HUES48 (cell line): ENCODE measurements at regions not wholly inside any gene's neighbourhood (a gene's known extent, or its start where the extent isn't known, plus 50 kb on each side); places are given as distances from the start of the nearest gene placed in this dataset.

ENCODE experiments used
- H3K27ac ChIP-seq: one replicate; pipeline ENCODE4 v1.7.0; 2013; ENCODE audit warnings: low read depth, low read length, inconsistent platforms
- H3K27me3 ChIP-seq: 2 replicates; pipeline ENCODE4 v1.6.1; 2013; ENCODE audit warnings: mild to moderate bottlenecking, low read length; ENCODE audit not compliant: control insufficient read depth, insufficient read depth
- H3K36me3 ChIP-seq: 2 replicates; pipeline ENCODE4 v1.6.1; 2013; ENCODE audit warnings: low read length; ENCODE audit not compliant: control insufficient read depth, insufficient read depth
- H3K4me1 ChIP-seq: 2 replicates; pipeline ENCODE4 v1.6.1; 2013; ENCODE audit warnings: mild to moderate bottlenecking, low read length; ENCODE audit not compliant: control insufficient read depth, insufficient read depth
- H3K4me3 ChIP-seq: 2 replicates; pipeline ENCODE4 v1.5.1; 2013; ENCODE audit warnings: mild to moderate bottlenecking, low read depth, low read length
- H3K9ac ChIP-seq: 2 replicates; pipeline ENCODE4 v1.6.1; 2013; ENCODE audit warnings: mild to moderate bottlenecking, low read depth, low read length, moderate library complexity
- H3K9me3 ChIP-seq: 2 replicates; pipeline ENCODE4 v1.6.1; 2013; ENCODE audit warnings: low read length; ENCODE audit not compliant: control insufficient read depth, insufficient read depth

DNA sequence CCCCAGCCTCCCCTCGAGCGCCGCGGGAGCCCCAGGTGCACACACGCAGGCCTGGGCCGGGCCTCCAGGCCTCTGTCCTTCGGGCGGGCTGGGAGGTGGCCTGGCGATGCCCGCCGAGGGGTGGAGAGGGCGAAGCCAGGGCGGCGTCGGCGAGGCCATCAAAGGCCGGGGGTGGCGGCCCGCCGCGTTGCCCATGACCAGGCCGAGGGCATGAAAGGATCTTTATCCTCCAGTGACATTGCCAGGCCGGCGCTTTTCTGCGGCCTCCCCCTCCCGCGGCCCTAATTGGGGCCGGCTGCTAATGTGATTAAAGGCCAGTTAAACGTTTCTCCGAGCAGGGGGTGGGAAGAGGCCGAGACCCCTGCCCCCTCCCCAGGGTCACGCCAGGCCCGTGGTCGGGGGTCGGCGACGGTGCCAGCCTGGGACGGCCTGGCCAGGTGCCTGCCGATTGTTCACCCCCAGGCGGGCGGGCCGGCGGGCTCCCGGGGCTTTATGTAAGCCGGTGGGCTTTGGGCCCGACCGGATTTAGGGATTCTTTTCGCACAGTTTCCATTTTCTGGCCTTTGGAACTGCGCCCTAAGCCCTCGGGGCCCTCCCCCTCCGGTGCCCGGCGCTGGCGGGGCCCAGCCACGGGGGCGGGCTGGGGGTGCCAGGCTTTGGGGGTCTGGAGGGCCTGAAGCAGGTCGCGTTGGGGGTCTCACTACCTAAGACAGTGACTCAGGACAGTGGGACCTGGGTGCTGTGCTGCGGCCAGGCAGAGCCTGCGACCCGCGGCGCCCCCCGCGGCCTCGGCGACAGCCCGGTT, 103.2 kb upstream of the DIO3 start:
- Histone ChIP-seq H3K4me3 (peak overlapping the region; percentile 50; the same call in 1 of the 2 replicates), H3K36me3 (no peaks in the 10 kb centered on the region), H3K27me3 (peaks cover 87% of the 10 kb centered on the region), H3K4me1 (peaks cover 13% of the 10 kb centered on the region; the same call in 1 of the 2 replicates), H3K9ac (no peak overlapping the region), H3K27ac (no peak overlapping the region), H3K9me3 (no peaks in the 10 kb centered on the region)

DNA sequence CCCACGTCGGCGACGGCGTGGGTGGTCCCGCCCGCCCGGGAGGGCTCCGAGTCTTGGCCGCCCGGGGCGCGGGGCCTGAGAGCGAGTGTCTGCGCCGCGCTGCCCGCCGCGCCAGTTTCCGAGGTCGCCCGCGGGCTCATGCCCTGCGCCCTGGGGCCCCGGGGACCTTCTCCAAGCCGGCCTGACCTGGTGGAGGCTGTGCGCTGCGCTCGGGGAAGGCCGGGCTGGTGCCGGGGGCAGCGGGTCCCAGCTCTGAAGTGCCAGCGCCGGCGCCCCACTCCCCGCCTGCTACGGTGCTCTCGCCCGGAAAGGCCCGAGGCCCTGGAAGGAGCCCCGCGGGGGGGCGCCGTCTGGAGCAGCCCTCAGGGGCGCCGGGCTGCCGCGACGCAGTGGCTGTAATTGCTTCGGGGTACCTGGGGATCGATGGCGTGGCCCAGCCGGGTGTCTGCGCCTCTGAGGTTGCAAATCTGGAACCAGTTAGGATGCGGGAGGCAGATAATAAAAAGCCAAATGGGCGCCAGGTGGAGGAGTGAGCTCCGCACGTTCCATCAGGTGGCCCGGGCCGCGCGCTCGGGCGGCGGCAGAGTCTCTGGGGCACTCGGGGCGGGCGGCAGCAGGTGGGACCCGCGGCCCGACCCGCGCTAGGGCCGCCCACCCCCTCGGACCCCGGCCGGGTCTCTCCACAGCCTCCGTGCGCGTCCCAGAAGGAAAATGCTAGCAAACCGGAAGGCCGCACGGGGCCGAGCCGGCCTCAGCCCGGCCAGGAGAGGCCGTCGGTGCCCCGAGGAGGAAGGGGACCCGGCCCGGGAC, 102.3 kb upstream of the DIO3 start:
- H3K9me3 ChIP-seq: no peaks in the 10 kb centered on the region
- peak overlapping the region; percentile 50; the same call in 1 of the 2 replicates for H3K4me3 ChIP-seq
- no peak overlapping the region for H3K9ac ChIP-seq
- no peak overlapping the region for H3K27ac ChIP-seq
- H3K4me1 ChIP-seq: peaks cover 13% of the 10 kb centered on the region; the same call in 1 of the 2 replicates
- H3K36me3 ChIP-seq: no peaks in the 10 kb centered on the region
- peaks cover 78% of the 10 kb centered on the region for H3K27me3 ChIP-seq

DNA sequence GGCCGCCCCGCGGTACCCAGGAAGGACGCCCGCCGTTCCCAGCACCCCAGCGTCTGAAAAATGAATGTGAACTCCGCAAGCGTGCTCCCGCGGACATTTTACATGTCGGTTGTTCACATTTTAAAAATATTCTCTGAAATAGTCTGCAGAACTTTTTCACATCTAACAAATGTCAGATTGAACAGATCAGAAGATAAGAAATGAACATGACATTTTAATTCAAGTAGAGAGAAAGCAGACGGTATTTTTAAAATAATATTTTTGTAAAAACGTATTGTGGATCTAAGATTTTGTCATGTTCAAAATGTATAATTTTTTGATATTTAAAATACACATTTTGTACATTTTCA, 101.8 kb upstream of the DIO3 start:
- peaks cover 74% of the 10 kb centered on the region for H3K27me3 ChIP-seq
- H3K27ac ChIP-seq: no peak overlapping the region
- peak overlapping the region; percentile 50; the same call in 1 of the 2 replicates for H3K4me3 ChIP-seq
- H3K9me3 ChIP-seq: no peaks in the 10 kb centered on the region
- no peak overlapping the region for H3K9ac ChIP-seq
- H3K4me1 ChIP-seq: peaks cover 13% of the 10 kb centered on the region; the same call in 1 of the 2 replicates
- no peaks in the 10 kb centered on the region for H3K36me3 ChIP-seq

DNA sequence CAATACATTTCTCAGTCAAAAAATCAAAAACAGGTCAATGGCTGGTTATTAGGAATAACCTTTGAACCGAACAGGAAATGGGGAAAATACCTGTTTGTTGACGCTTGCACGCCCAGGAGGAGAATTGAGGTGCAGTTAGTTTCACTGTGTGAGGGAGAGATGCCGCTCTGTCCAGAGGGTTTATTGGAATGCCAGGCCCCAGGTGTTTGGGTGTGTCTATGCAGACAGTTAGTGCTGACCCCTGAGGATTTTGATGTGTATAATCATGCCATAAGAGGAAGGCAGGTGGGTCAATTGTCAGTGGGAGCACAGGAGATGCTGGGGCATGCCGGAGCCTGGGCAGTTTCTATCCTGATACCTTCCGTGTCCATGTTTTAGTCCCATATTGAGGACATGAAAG, 100.8 kb upstream of the DIO3 start:
- peaks cover 67% of the 10 kb centered on the region for H3K27me3 ChIP-seq

DNA sequence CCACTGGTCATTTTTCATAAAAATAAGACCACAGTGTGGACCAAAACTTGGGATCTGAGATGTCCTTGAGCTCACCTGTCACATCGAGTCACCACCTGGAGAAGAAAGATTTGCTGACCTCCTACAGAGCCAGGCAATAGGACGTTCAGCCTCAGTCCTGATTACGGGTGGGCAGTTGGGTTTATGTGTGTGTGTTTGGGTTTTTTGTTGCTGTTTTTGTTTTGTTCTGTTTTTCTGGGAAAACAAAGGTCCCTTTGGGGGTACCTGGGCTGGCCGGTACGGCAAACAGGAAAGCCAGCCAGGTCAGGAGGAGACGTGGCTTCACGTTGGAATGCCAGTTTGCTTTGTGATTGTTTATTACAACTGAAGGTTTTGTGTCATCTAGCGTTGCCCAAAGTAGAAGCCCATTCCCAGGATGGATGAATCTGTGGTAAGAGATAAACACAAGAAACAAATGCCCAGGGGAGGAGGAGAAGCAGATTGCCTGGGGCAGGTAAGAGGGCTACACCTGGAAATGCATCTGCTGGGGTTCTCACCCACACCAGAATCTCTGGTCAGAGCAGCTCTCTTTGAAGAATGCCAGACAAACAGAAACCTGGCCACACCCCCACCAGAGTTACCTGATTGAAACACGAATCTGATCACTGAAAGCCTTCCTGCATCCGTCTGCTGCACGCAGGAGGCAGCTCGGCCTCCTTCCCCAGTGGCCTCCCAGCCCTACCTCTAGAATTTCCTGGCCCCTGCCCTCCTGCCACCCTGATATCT, 100.1 kb upstream of the DIO3 start:
- Histone ChIP-seq H3K27ac (no peak overlapping the region), H3K9ac (no peak overlapping the region), H3K4me3 (no peak overlapping the region), H3K4me1 (peaks cover 6% of the 10 kb centered on the region; the same call in 1 of the 2 replicates), H3K9me3 (no peaks in the 10 kb centered on the region), H3K36me3 (no peaks in the 10 kb centered on the region), H3K27me3 (peaks cover 60% of the 10 kb centered on the region)

More for the DNA sequence above, 100.8 kb upstream of the DIO3 start:
- Histone ChIP-seq H3K27ac (no peak overlapping the region), H3K36me3 (no peaks in the 10 kb centered on the region), H3K9me3 (no peaks in the 10 kb centered on the region), H3K9ac (no peak overlapping the region), H3K4me1 (peaks cover 12% of the 10 kb centered on the region; the same call in 1 of the 2 replicates), H3K4me3 (no peak overlapping the region)

DNA sequence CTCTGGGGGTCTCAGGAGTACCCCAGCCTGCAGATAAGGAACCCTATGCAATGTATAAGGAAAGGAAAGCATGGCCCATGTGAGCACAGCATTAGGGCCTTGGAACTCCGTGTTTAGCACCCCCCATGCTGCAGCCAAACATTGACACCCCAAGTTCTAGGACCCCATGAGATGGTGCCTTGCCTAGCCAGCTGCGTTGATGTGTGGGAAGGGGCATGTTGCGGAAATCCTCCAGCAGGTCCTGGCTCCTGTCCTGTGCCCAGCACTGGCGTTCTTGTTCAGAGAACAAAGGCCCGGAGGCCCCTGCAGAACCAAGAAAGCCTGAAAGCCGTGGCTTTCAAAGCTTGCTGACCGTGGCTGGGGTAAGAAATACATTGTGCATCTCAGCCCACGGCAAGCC, 99.4 kb upstream of the DIO3 start:
- H3K4me1 ChIP-seq: no peaks in the 10 kb centered on the region
- no peaks in the 10 kb centered on the region for H3K36me3 ChIP-seq
- H3K9me3 ChIP-seq: no peaks in the 10 kb centered on the region
- no peak overlapping the region for H3K27ac ChIP-seq
- H3K4me3 ChIP-seq: no peak overlapping the region
- peaks cover 53% of the 10 kb centered on the region for H3K27me3 ChIP-seq
- H3K9ac ChIP-seq: no peak overlapping the region

DNA sequence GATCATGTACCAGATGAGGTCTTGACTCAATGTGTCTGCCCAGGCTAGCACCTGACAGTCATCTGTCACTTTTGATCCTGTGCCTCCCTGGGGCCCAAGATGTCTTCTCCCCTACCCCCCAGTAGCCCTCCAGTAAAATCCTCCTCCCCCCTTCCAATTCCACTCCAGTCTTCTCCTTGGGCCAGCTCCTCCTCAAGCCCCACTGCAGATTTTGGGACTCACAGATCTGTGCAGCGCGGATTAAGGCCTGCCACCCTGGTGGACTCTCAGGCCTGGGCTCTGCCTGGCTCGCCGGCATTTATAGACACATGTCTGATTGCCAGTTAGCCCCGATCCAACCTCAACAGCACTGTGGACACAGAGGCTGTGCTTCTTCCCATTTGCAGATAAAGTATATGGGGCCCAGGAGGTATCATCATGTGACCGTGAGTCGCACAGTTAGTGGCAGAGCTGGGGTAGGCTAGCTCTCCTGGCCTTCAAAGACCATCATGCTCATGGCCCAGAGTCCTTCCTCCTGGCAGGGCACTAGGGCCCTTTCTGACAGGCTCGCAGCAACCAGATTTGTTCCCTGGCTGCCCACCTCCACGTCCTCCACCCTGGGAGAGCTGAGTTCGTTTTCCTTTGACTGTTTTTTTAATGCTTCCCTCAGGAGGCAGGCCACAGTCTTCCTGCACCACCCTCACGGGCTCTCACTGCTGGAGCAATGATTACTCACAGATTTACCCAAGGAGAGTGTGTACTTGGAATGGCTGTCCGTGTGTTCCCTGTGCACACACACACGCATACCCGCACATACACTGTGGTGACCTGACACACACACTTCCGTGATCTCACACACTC, 98.3 kb upstream of the DIO3 start:
- H3K9ac ChIP-seq: no peak overlapping the region
- peaks cover 43% of the 10 kb centered on the region for H3K27me3 ChIP-seq
- no peak overlapping the region for H3K4me3 ChIP-seq
- no peak overlapping the region for H3K27ac ChIP-seq
- no peaks in the 10 kb centered on the region for H3K9me3 ChIP-seq
- H3K4me1 ChIP-seq: no peaks in the 10 kb centered on the region
- no peaks in the 10 kb centered on the region for H3K36me3 ChIP-seq

DNA sequence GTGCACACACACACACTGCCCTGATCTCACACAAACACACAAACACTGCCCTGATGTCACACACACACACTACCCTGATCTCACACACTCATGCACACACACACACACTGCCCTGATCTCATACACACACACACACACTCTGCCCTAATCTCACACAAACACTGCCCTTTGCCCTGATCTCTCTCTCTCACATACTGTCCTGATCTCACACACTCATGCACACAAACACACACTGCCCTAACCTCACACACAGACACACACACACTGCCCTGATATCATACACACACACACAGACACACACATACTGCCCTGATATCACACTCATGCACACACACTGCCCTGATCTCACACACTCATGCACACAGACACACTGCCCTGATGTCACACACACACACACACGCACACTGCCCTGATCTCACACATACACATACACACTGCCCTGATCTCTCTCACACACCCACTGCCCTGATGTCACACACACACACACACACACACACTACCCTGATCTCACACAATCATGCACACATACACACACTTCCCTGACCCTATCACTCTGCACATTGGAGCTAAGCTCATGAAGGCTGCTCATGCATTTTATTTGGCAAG, 97.6 kb upstream of the DIO3 start:
- H3K4me3 ChIP-seq: no peak overlapping the region
- H3K9ac ChIP-seq: no peak overlapping the region
- H3K27me3 ChIP-seq: peaks cover 35% of the 10 kb centered on the region
- no peaks in the 10 kb centered on the region for H3K9me3 ChIP-seq
- H3K27ac ChIP-seq: no peak overlapping the region
- no peaks in the 10 kb centered on the region for H3K36me3 ChIP-seq
- H3K4me1 ChIP-seq: no peaks in the 10 kb centered on the region

DNA sequence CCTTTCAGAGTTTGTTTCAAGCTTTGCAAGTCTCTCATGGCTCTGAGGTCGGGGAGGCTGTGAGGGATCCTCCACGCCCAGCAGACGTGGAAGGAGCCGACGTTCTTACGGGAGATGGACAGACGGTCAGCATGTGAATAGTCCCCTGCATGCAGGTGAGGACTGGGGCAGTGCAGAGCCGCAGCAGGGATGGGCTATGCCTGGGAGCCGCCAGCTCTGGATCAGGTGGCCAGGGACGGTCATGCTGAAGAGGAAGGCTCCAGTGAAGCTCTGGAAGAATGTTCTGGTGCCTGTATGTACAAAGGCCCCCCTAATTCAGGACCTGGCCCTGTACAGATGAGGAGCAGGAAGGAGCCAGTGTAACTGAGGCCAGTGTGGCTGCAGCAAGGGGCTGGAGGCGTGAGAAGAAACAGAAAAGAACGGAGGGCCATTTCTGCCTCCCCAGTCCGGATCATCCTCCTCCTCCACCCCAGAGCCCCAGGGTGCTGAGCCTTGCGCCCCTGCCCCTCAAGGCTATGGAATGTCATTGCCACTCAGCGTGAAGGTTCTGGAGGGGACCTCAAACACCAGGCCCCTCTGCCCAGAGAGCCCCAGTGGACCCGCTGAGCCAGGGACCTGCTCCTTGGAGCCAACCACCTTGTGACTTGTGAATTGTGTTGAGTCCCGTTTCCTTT, 96.8 kb upstream of the DIO3 start:
- H3K27ac ChIP-seq: no peak overlapping the region
- no peaks in the 10 kb centered on the region for H3K4me1 ChIP-seq
- H3K27me3 ChIP-seq: peaks cover 28% of the 10 kb centered on the region
- no peaks in the 10 kb centered on the region for H3K9me3 ChIP-seq
- H3K36me3 ChIP-seq: no peaks in the 10 kb centered on the region
- no peak overlapping the region for H3K4me3 ChIP-seq
- no peak overlapping the region for H3K9ac ChIP-seq
